LNCAP (cell line): ENCODE measurements at regions not wholly inside any gene's neighbourhood (a gene's known extent, or its start where the extent isn't known, plus 50 kb on each side); places are given as distances from the start of the nearest gene placed in this dataset.

Experiments
- CTCF ChIP-seq: fragments of 450-650 bp; IDR thresholded peaks from 2 replicates; pipeline ENCODE4 v1.5.1; 2017; ENCODE audit warnings: mild to moderate bottlenecking

- TF ChIP-seq CTCF: no peak
Observed at GRCh38 chr20:52864916-52865605, 107.1 kb upstream of the TSHZ2 start.

GRCh38 chr20:52859156-52859876 lies 112.8 kb upstream of the TSHZ2 start:
- TF ChIP-seq CTCF: no peak

- TF ChIP-seq CTCF: no peak
Observed at GRCh38 chr20:52852714-52853113, 119.4 kb upstream of the TSHZ2 start.

GRCh38 chr20:52847731-52848359 lies 124.3 kb upstream of the TSHZ2 start:
- no peak for TF ChIP-seq CTCF

- TF ChIP-seq CTCF: no peak
Observed at GRCh38 chr20:52847029-52847660, 125.0 kb upstream of the TSHZ2 start.

GRCh38 chr20:52845044-52845443 lies 127.1 kb upstream of the TSHZ2 start:
- TF ChIP-seq CTCF: no peak

GRCh38 chr20:52843425-52843824 lies 128.7 kb upstream of the TSHZ2 start:
- no peak for TF ChIP-seq CTCF
